PC-9 (cell line): ENCODE measurements at regions not wholly inside any gene's neighbourhood (a gene's known extent, or its start where the extent isn't known, plus 50 kb on each side); places are given as distances from the start of the nearest gene placed in this dataset.

Experiments
- BruUV-seq: library from RNA; stranded (reverse); fragments of 400-500 nt; replicated peaks from 2 replicates; lab custom pipeline; 2021; lab: Mats Ljungman, UMichigan
- CTCF ChIA-PET: fragments of 300-600 bp; sonication (Branson Sonifier 250); formaldehyde crosslinking; loops from one replicate; lab custom pipeline; 2022; ENCODE audit warnings: antibody characterized with exemption; lab: Charles Lee
- POLR2A ChIA-PET: fragments of 300-600 bp; sonication (Branson Sonifier 250); formaldehyde crosslinking; loops from one replicate; lab custom pipeline; 2022; ENCODE audit warnings: antibody characterized with exemption; ENCODE audit not compliant: unreplicated experiment; lab: Charles Lee
- DNase-seq, 2 experiments: peaks; one replicate each; pipeline versions ENCODE4 v3.0.0 to v3.0.0-alpha.2; 2015 to 2022; ENCODE audit warnings: mixed read lengths in 1 of 2
- H2AFZ ChIP-seq: fragments of 200-600 bp; sonication (generic); 2 replicates; pipeline ENCODE4 v1.8.1; 2017; ENCODE audit warnings: antibody characterized with exemption
- H3F3A ChIP-seq: fragments of 200-600 bp; sonication (generic); 2 replicates; pipeline ENCODE4 v1.8.1; 2017; ENCODE audit warnings: antibody characterized with exemption, mild to moderate bottlenecking, low read depth; ENCODE audit not compliant: insufficient read depth
- H3K27ac ChIP-seq: fragments of 200-600 bp; sonication (generic); 2 replicates; pipeline ENCODE4 v1.6.1; 2016; ENCODE audit warnings: mixed run types
- H3K27me3 ChIP-seq: fragments of 200-600 bp; sonication (generic); 2 replicates; pipeline ENCODE4 v1.6.1; 2016; ENCODE audit warnings: low read depth, mixed run types; ENCODE audit not compliant: insufficient read depth
- H3K36me3 ChIP-seq: fragments of 200-600 bp; sonication (generic); 2 replicates; pipeline ENCODE4 v1.6.1; 2016; ENCODE audit warnings: low read depth, mixed run types
- H3K4me1 ChIP-seq: fragments of 200-600 bp; sonication (generic); replicated peaks from 2 replicates; pipeline ENCODE4 v1.6.1; 2016; ENCODE audit warnings: mixed run types; ENCODE audit not compliant: insufficient read depth
- H3K4me2 ChIP-seq: fragments of 200-600 bp; sonication (generic); 2 replicates; pipeline ENCODE4 v1.6.1; 2017; ENCODE audit warnings: mixed run types
- H3K4me3 ChIP-seq: fragments of 200-600 bp; sonication (generic); 2 replicates; pipeline ENCODE4 v1.6.1; 2016; ENCODE audit warnings: mixed run types
- H3K79me2 ChIP-seq: fragments of 200-600 bp; sonication (generic); 2 replicates; pipeline ENCODE4 v1.6.1; 2017; ENCODE audit warnings: low read depth, mixed run types
- H3K9me2 ChIP-seq: fragments of 200-600 bp; sonication (generic); 2 replicates; pipeline ENCODE4 v1.8.1; 2017; ENCODE audit warnings: mild to moderate bottlenecking; ENCODE audit not compliant: insufficient read depth
- H3K9me3 ChIP-seq: fragments of 200-600 bp; sonication (generic); 2 replicates; pipeline ENCODE4 v1.8.1; 2016; ENCODE audit warnings: low read depth; ENCODE audit not compliant: insufficient read depth
- H4K20me1 ChIP-seq: fragments of 200-600 bp; sonication (generic); 2 replicates; pipeline ENCODE4 v1.8.1; 2017; ENCODE audit not compliant: insufficient read depth
- CTCF ChIP-seq: fragments of 200-600 bp; sonication (generic); conservative IDR thresholded peaks from 2 replicates; pipeline ENCODE4 v1.6.1; 2017; ENCODE audit warnings: mixed run types, antibody characterized with exemption, mild to moderate bottlenecking, moderate library complexity
- EZH2 ChIP-seq: fragments of 200-600 bp; sonication (generic); IDR thresholded peaks from 2 replicates; pipeline ENCODE4 v1.8.0; 2017; ENCODE audit warnings: antibody characterized with exemption, low read depth
- intact Hi-C: fragments of 100-400 bp; cut with micrococcal nuclease; formaldehyde crosslinking; loops from one replicate; pipeline ENCODE4 v1.10.0; 2022; ENCODE audit not compliant: unreplicated experiment

GRCh38 chr16:65494080-65494479, 372.2 kb upstream of the CDH11 start:
- TF ChIP-seq EZH2: no peak
- TF ChIP-seq CTCF: no peak
- Histone ChIP-seq H3K27ac (no peak overlapping the region), H3K4me1 (no peaks in the 10 kb centered on the region), H2AFZ (no peak overlapping the region), H3K9me2 (no peaks in the 10 kb centered on the region), H3F3A (no peaks in the 10 kb centered on the region), H3K9me3 (no peaks in the 10 kb centered on the region), H3K79me2 (no peaks in the 10 kb centered on the region), H3K36me3 (no peaks in the 10 kb centered on the region), H3K27me3 (0 out of 2 replicates have a peak, but pooled peaks cover 6% of the 10 kb centered on the region), H3K4me3 (no peak overlapping the region), H4K20me1 (no peaks in the 10 kb centered on the region), H3K4me2 (no peak overlapping the region)
- intact Hi-C loops: no loop called here
- ChIA-PET POLR2A (no interaction called here), CTCF (no interaction called here)
- no peak for DNase-seq
- BruUV-seq: no TSS peak

- TF ChIP-seq EZH2 (no peak), CTCF (no peak)
- H3K9me2 ChIP-seq: no peaks in the 10 kb centered on the region
- DNase-seq: no peak
- H3K27ac ChIP-seq: no peak overlapping the region
- H3K79me2 ChIP-seq: no peaks in the 10 kb centered on the region
- H2AFZ ChIP-seq: no peak overlapping the region
- no peaks in the 10 kb centered on the region for H3K4me1 ChIP-seq
- H4K20me1 ChIP-seq: no peaks in the 10 kb centered on the region
- no TSS peak for BruUV-seq
- no peak overlapping the region for H3K4me2 ChIP-seq
- intact Hi-C loops: no loop called here
- peaks cover 5% of the 10 kb centered on the region; the same call in 1 of the 2 replicates for H3K27me3 ChIP-seq
- no peak overlapping the region for H3K4me3 ChIP-seq
- ChIA-PET CTCF (no interaction called here), POLR2A (no interaction called here)
- no peaks in the 10 kb centered on the region for H3K9me3 ChIP-seq
- no peaks in the 10 kb centered on the region for H3F3A ChIP-seq
- no peaks in the 10 kb centered on the region for H3K36me3 ChIP-seq
These were observed 368.4 kb upstream of the CDH11 start for GRCh38 chr16:65490286-65490685.

- Histone ChIP-seq H3K4me2 (no peak overlapping the region), H3F3A (no peaks in the 10 kb centered on the region), H3K4me1 (no peaks in the 10 kb centered on the region), H3K9me2 (no peaks in the 10 kb centered on the region), H3K4me3 (no peak overlapping the region), H3K36me3 (no peaks in the 10 kb centered on the region), H3K27me3 (peaks cover 5% of the 10 kb centered on the region; the same call in 1 of the 2 replicates), H4K20me1 (no peaks in the 10 kb centered on the region), H2AFZ (no peak overlapping the region), H3K79me2 (no peaks in the 10 kb centered on the region), H3K9me3 (no peaks in the 10 kb centered on the region), H3K27ac (no peak overlapping the region)
- TF ChIP-seq EZH2: no peak
- no peak for TF ChIP-seq CTCF
- CTCF ChIA-PET: no interaction called here
- no TSS peak for BruUV-seq
- intact Hi-C loops: no loop called here
- POLR2A ChIA-PET: no interaction called here
- no peak for DNase-seq
These were observed 367.7 kb upstream of the CDH11 start for GRCh38 chr16:65489531-65490023.
